ENCODE measurements at regions not wholly inside any gene's neighbourhood (a gene's known extent, or its start where the extent isn't known, plus 50 kb on each side); places are given as distances from the start of the nearest gene placed in this dataset.

- no peaks in the 10 kb centered on the region for H3K79me2 ChIP-seq (ENCODE audit: control insufficient read depth in 1 of 2, insufficient read depth in 2 of 2, low read length in 2 of 2)
- FAIRE-seq (no peak), DNase-seq (ENCODE audit: low read depth in 1 of 2, low spot score in 2 of 2) (no peak)
- WGBS, 2 experiments (ENCODE audit: extremely low coverage in 1 of 2, insufficient coverage in 1 of 2, insufficient read length in 1 of 2, insufficient replicate concordance in 2 of 2, low coverage in 1 of 2, low lambda C conversion rate in 2 of 2, missing lambda C conversion rate in 1 of 2): 85% methylated on average over 5 of the region's 5 CpGs; no CpG with 5 or more reads in 1 of the 2 experiments
- H3K18ac ChIP-seq (ENCODE audit: extremely low read depth, low read length): no peak overlapping the region
- H2BK120ac ChIP-seq (replicated peaks; ENCODE audit: low read depth, low read length): no peak overlapping the region
- no peak overlapping the region for H3K14ac ChIP-seq (ENCODE audit: insufficient read length)
- H3K56ac ChIP-seq (replicated peaks; ENCODE audit: insufficient read length, low read depth, low read length): no peak overlapping the region
- H3K79me1 ChIP-seq (ENCODE audit: low read depth, low read length): no peaks in the 10 kb centered on the region
- no peak overlapping the region for H4K91ac ChIP-seq (replicated peaks; ENCODE audit: insufficient read length, low read length)
- H3K36me3 ChIP-seq (ENCODE audit: control insufficient read depth in 2 of 4, insufficient read depth in 4 of 4, low read length in 3 of 4): no peaks in the 10 kb centered on the region
- H2BK5ac ChIP-seq (ENCODE audit: low read depth, low read length): no peak overlapping the region
- ChIA-PET POLR2A (ENCODE audit: partially characterized antibody) (no interaction called here), CTCF (ENCODE audit: partially characterized antibody) (no interaction called here)
- no peak overlapping the region for H3K9ac ChIP-seq (replicated peaks in 1 of 4; ENCODE audit: extremely low read depth in 1 of 4, low read depth in 3 of 4, low read length in 3 of 4)
- H3K27ac ChIP-seq (ENCODE audit: low read depth, low read length): no peak overlapping the region
- 0 out of 2 replicates have a peak overlapping the region, but pooled peaks have one; percentile 39 for H2AFZ ChIP-seq (ENCODE audit: low read length)
- no peak overlapping the region for H3K23ac ChIP-seq (ENCODE audit: insufficient read length)
- H3K4me1 ChIP-seq (replicated peaks in 1 of 4; ENCODE audit: control insufficient read depth in 3 of 4, insufficient read depth in 4 of 4, low read length in 3 of 4): no peaks in the 10 kb centered on the region
- no peaks in the 10 kb centered on the region for H4K20me1 ChIP-seq (replicated peaks in 1 of 2; ENCODE audit: control insufficient read depth in 1 of 2, insufficient read depth in 2 of 2, low read length in 2 of 2)
- H2BK15ac ChIP-seq (ENCODE audit: low read length): no peak overlapping the region
- no peaks in the 10 kb centered on the region for H3K27me3 ChIP-seq (replicated peaks in 1 of 4; ENCODE audit: control insufficient read depth in 3 of 4, extremely low read depth in 1 of 4, insufficient read depth in 3 of 4, low read length in 3 of 4)
- no peak overlapping the region for H4K5ac ChIP-seq (ENCODE audit: insufficient read length, low read depth, low read length)
- no peak overlapping the region for H2BK20ac ChIP-seq (ENCODE audit: low read length)
- no peak overlapping the region for H3K4ac ChIP-seq (replicated peaks; ENCODE audit: insufficient read length, low read depth, low read length)
- no peaks in the 10 kb centered on the region for H3K23me2 ChIP-seq (ENCODE audit: low read depth, low read length)
- H3K9me3 ChIP-seq (ENCODE audit: insufficient read depth in 2 of 2, low read depth in 1 of 2, low read length in 1 of 2): no peaks in the 10 kb centered on the region
- no peak overlapping the region for H3K4me3 ChIP-seq (ENCODE audit: extremely low read depth in 1 of 4, insufficient read depth in 2 of 4, low read depth in 3 of 4, low read length in 4 of 4)
- H4K8ac ChIP-seq (ENCODE audit: extremely low read depth, insufficient read depth, low read length): no peak overlapping the region
- no peak overlapping the region for H2AK5ac ChIP-seq (ENCODE audit: low read depth, low read length)
- H3K4me2 ChIP-seq (ENCODE audit: insufficient read depth in 1 of 2, low read depth in 2 of 2, low read length in 2 of 2): no peak overlapping the region
- H2BK12ac ChIP-seq (ENCODE audit: low read depth, low read length): no peak overlapping the region
- TF ChIP-seq TCF12 (IDR thresholded peaks at IDR 0.05; ENCODE audit: low read depth, low read length) (no peak), RNF2 (IDR thresholded peaks at IDR 0.05; ENCODE audit: borderline replicate concordance, low read depth, low read length, missing control alignments, poor library complexity, severe bottlenecking) (no peak), SRF (IDR thresholded peaks at IDR 0.05; ENCODE audit: low read depth, low read length) (no peak), CEBPB (IDR thresholded peaks at IDR 0.05; ENCODE audit: low read depth, low read length) (no peak), CREB1 (IDR thresholded peaks at IDR 0.05) (no peak), ZNF274 (IDR thresholded peaks at IDR 0.05; ENCODE audit: borderline replicate concordance, extremely low read depth, low read length) (no peak), POU5F1 (IDR thresholded peaks at IDR 0.05; ENCODE audit: low read depth, low read length) (no peak), CTCF (IDR thresholded peaks at IDR 0.05; ENCODE audit: control extremely low read depth in 1 of 3, insufficient read depth in 1 of 3, low read depth in 1 of 3, low read length in 3 of 3) (no peak), RBBP5 (IDR thresholded peaks at IDR 0.05; ENCODE audit: borderline replicate concordance, low read depth, low read length) (no peak), RAD21 (IDR thresholded peaks at IDR 0.05 in 1 of 2, conservative IDR thresholded peaks at IDR 0.05 in 1 of 2; ENCODE audit: low read depth in 2 of 2, low read length in 2 of 2) (no peak)
Measured at GRCh38 chr1:192256674-192257334, 60.0 kb upstream of the RGS21 start.
